ENCODE measurements at regions not wholly inside any gene's neighbourhood (a gene's known extent, or its start where the extent isn't known, plus 50 kb on each side); places are given as distances from the start of the nearest gene placed in this dataset.

- Histone ChIP-seq H3K23ac (ENCODE audit: low read depth, low read length) (no peak overlapping the region), H3K36me3 (ENCODE audit: control insufficient read depth, insufficient read depth, low read length) (no peaks in the 10 kb centered on the region), H2BK15ac (ENCODE audit: low read depth, low read length) (no peak overlapping the region), H2AK9ac (replicated peaks; ENCODE audit: low read depth, low read length, poor library complexity) (no peak overlapping the region), H3K4ac (ENCODE audit: low read depth, low read length) (no peak overlapping the region), H3K9me1 (ENCODE audit: insufficient read depth, low read length) (no peaks in the 10 kb centered on the region), H4K91ac (ENCODE audit: insufficient read depth, low read depth, low read length) (no peak overlapping the region), H2BK120ac (ENCODE audit: low read depth, low read length) (no peak overlapping the region), H3K4me1 (ENCODE audit: control insufficient read depth, insufficient read depth, low read length) (no peaks in the 10 kb centered on the region), H3K27me3 (ENCODE audit: control insufficient read depth, insufficient read depth, low read length) (no peaks in the 10 kb centered on the region), H3K27ac (ENCODE audit: insufficient read depth, low read length) (no peak overlapping the region), H3K14ac (replicated peaks; ENCODE audit: low read depth, low read length) (no peak overlapping the region), H3K79me1 (ENCODE audit: low read depth in 1 of 2, low read length in 2 of 2) (no peaks in the 10 kb centered on the region), H4K5ac (ENCODE audit: low read depth, low read length) (no peak overlapping the region), H2AK5ac (ENCODE audit: low read depth, low read length) (no peak overlapping the region), H2BK5ac (ENCODE audit: low read depth, low read length, poor library complexity, severe bottlenecking) (no peak overlapping the region), H3K18ac (ENCODE audit: low read depth, low read length) (no peak overlapping the region), H2BK20ac (ENCODE audit: low read depth, low read length) (no peak overlapping the region), H3K4me2 (ENCODE audit: low read depth, low read length) (no peak overlapping the region), H4K8ac (ENCODE audit: low read depth in 2 of 2, low read length in 2 of 2) (no peak overlapping the region), H3K9ac (ENCODE audit: low read depth, low read length) (no peak overlapping the region), H2AFZ (replicated peaks; ENCODE audit: low read length, poor library complexity) (no peak overlapping the region), H3K4me3 (ENCODE audit: insufficient read depth, low read depth, low read length) (no peak overlapping the region), H3K9me3 (ENCODE audit: control insufficient read depth, insufficient read depth, low read length) (peaks cover 4% of the 10 kb centered on the region), H3K56ac (ENCODE audit: extremely low read depth, insufficient read depth, low read length) (no peak overlapping the region), H4K20me1 (ENCODE audit: insufficient read depth, low read length) (no peaks in the 10 kb centered on the region)
- in situ Hi-C loops (cut with MboI; ENCODE audit: low sequenced_read_pairs) (no loop called here), dilution Hi-C loops (cut with HindIII; ENCODE audit: low sequenced_read_pairs, unreplicated experiment) (no loop called here), intact Hi-C loops (cut with micrococcal nuclease) (no loop called here)
- ChIA-PET CTCF (no interaction called here), POLR2A (ENCODE audit: unreplicated experiment) (no interaction called here)
- BruUV-seq (replicated peaks), result no TSS peak
- 83% methylated on average over 8 of the region's 14 CpGs; no CpG with 5 or more reads in 1 of the 2 experiments for WGBS, 2 experiments (ENCODE audit: extremely low coverage in 2 of 2, insufficient read length in 1 of 2)
- TF ChIP-seq MAFK (IDR thresholded peaks at IDR 0.05; ENCODE audit: low read depth, low read length), result no peak
- no peak for TF ChIP-seq RAD21 (IDR thresholded peaks at IDR 0.05; ENCODE audit: low read length)
- no peak for TF ChIP-seq RFX5 (IDR thresholded peaks at IDR 0.05; ENCODE audit: low read depth, low read length)
- no peak for TF ChIP-seq MAZ (IDR thresholded peaks at IDR 0.05; ENCODE audit: borderline replicate concordance, low read depth, low read length)
- no peak for TF ChIP-seq MXI1 (IDR thresholded peaks at IDR 0.05; ENCODE audit: borderline replicate concordance, low read depth, low read length)
- no peak for TF ChIP-seq FOS (IDR thresholded peaks at IDR 0.05; ENCODE audit: low read depth, low read length)
- ATAC-seq (ENCODE audit: low read depth), result no peak
- DNase-seq, result no peak
Measured at GRCh38 chr10:2828741-2829140, 238.6 kb upstream of the PFKP start.
